SK-N-SH treated with all-trans-retinoic acid at 6 μM for 48 hours (cell line): ENCODE measurements at regions not wholly inside any gene's neighbourhood (a gene's known extent, or its start where the extent isn't known, plus 50 kb on each side); places are given as distances from the start of the nearest gene placed in this dataset.

Source experiments
- ATAC-seq: fragments of 200-7000 bp; cut with Tn5 transposase; 3 replicates; pipeline ENCODE4 v1.9.1; 2020; ENCODE audit warnings: mild to moderate bottlenecking, moderate library complexity
- ARNTL ChIP-seq: fragments of 450-650 bp; formaldehyde crosslinking; IDR thresholded peaks from 2 replicates; pipeline ENCODE4 v1.5.0; 2020; ENCODE audit warnings: low read depth, mild to moderate bottlenecking, moderate library complexity, borderline replicate concordance
- BACH2 ChIP-seq: fragments of 250-450 bp; sonication (Bioruptor Pico); IDR thresholded peaks from 2 replicates; pipeline ENCODE4 v1.9.0; 2021; ENCODE audit warnings: mild to moderate bottlenecking, borderline replicate concordance
- CREB5 ChIP-seq: fragments of 250-450 bp; sonication (Bioruptor Pico); IDR thresholded peaks from 2 replicates; pipeline ENCODE4 v1.5.1; 2020; ENCODE audit warnings: low read depth, mild to moderate bottlenecking, moderate library complexity
- CSDC2 ChIP-seq: fragments of 250-450 bp; sonication (Bioruptor Pico); IDR thresholded peaks from 2 replicates; pipeline ENCODE4 v1.5.0; 2020; ENCODE audit warnings: mild to moderate bottlenecking, moderate library complexity
- ESRRG ChIP-seq: fragments of 250-450 bp; sonication (Bioruptor Pico); IDR thresholded peaks from 2 replicates; pipeline ENCODE4 v1.6.1; 2021; ENCODE audit warnings: mild to moderate bottlenecking
- GLIS3 ChIP-seq: fragments of 250-450 bp; sonication (Bioruptor Pico); IDR thresholded peaks from 2 replicates; pipeline ENCODE4 v1.5.0; 2020; ENCODE audit warnings: mild to moderate bottlenecking, moderate library complexity
- ISL1 ChIP-seq: fragments of 250-450 bp; sonication (Bioruptor Pico); IDR thresholded peaks from 2 replicates; pipeline ENCODE4 v2.1.2; 2022; ENCODE audit warnings: mild to moderate bottlenecking, moderate library complexity
- OSR1 ChIP-seq: fragments of 250-450 bp; sonication (Bioruptor Pico); IDR thresholded peaks from 2 replicates; pipeline ENCODE4 v1.8.0; 2022; ENCODE audit warnings: moderate library complexity, mild to moderate bottlenecking, inconsistent platforms
- PATZ1 ChIP-seq: fragments of 250-450 bp; sonication (Bioruptor Pico); IDR thresholded peaks from 2 replicates; pipeline ENCODE4 v1.8.0; 2020; ENCODE audit warnings: mild to moderate bottlenecking, moderate library complexity, borderline replicate concordance
- PPARA ChIP-seq: fragments of 250-450 bp; sonication (Bioruptor Pico); IDR thresholded peaks from 2 replicates; pipeline ENCODE4 v1.5.0; 2020; ENCODE audit warnings: mild to moderate bottlenecking, borderline replicate concordance
- SNAI2 ChIP-seq: fragments of 250-450 bp; sonication (Bioruptor Pico); IDR thresholded peaks from 2 replicates; pipeline ENCODE4 v1.5.0; 2020; ENCODE audit warnings: mild to moderate bottlenecking, moderate library complexity
- TCF4 ChIP-seq: fragments of 250-450 bp; sonication (Bioruptor Pico); IDR thresholded peaks from 2 replicates; pipeline ENCODE4 v1.8.0; 2021; ENCODE audit warnings: mild to moderate bottlenecking, moderate library complexity, borderline replicate concordance
- TSHZ2 ChIP-seq: fragments of 250-450 bp; sonication (Bioruptor Pico); IDR thresholded peaks from 2 replicates; pipeline ENCODE4 v1.5.0; 2020; ENCODE audit warnings: mild to moderate bottlenecking, moderate library complexity
- ZC3H10 ChIP-seq: fragments of 250-450 bp; sonication (Bioruptor Pico); IDR thresholded peaks from 2 replicates; pipeline ENCODE4 v1.5.1; 2021; ENCODE audit warnings: mild to moderate bottlenecking, moderate library complexity
- ZFP3 ChIP-seq: fragments of 250-450 bp; sonication (Bioruptor Pico); IDR thresholded peaks from 2 replicates; pipeline ENCODE4 v1.5.0; 2020; ENCODE audit warnings: mild to moderate bottlenecking, moderate library complexity
- ZFP30 ChIP-seq: fragments of 450-650 bp; formaldehyde crosslinking; IDR thresholded peaks from 2 replicates; pipeline ENCODE4 v1.5.0; 2022; ENCODE audit warnings: mild to moderate bottlenecking, moderate library complexity
- ZNF565 ChIP-seq: fragments of 450-650 bp; formaldehyde crosslinking; conservative IDR thresholded peaks from 2 replicates; pipeline ENCODE4 v1.5.0; 2020; ENCODE audit warnings: low read depth, mild to moderate bottlenecking, moderate library complexity
- ZNF70 ChIP-seq: fragments of 450-650 bp; formaldehyde crosslinking; IDR thresholded peaks from 2 replicates; pipeline ENCODE4 v1.5.0; 2020; ENCODE audit warnings: mild to moderate bottlenecking, moderate library complexity
- ZNF8 ChIP-seq: fragments of 450-650 bp; formaldehyde crosslinking; IDR thresholded peaks from 2 replicates; pipeline ENCODE4 v1.5.0; 2020; ENCODE audit warnings: mild to moderate bottlenecking, moderate library complexity
- TF ChIP-seq, protein P1 (sequence below): fragments of 250-450 bp; sonication (Bioruptor Pico); IDR thresholded peaks from 2 replicates; pipeline ENCODE4 v1.5.1; 2021; ENCODE audit warnings: mild to moderate bottlenecking, moderate library complexity
- TF ChIP-seq, protein P2 (sequence below): fragments of 250-450 bp; sonication (Bioruptor Pico); IDR thresholded peaks from 2 replicates; pipeline ENCODE4 v1.8.0; 2021; ENCODE audit warnings: low read depth, mild to moderate bottlenecking, moderate library complexity, borderline replicate concordance

- no peak for ATAC-seq
- TF ChIP-seq TSHZ2 (CRISPR knock-in tag) = no peak
- no peak for TF ChIP-seq ISL1 (CRISPR knock-in tag)
- no peak for TF ChIP-seq TCF4 (CRISPR knock-in tag)
- no peak for TF ChIP-seq ARNTL
- TF ChIP-seq SNAI2 (CRISPR knock-in tag) = no peak
- TF ChIP-seq BACH2 (CRISPR knock-in tag) = no peak
- TF ChIP-seq ZFP30 (CRISPR knock-in tag) = no peak
- TF ChIP-seq ZNF70 (CRISPR knock-in tag) = no peak
- TF ChIP-seq, protein P1, sequence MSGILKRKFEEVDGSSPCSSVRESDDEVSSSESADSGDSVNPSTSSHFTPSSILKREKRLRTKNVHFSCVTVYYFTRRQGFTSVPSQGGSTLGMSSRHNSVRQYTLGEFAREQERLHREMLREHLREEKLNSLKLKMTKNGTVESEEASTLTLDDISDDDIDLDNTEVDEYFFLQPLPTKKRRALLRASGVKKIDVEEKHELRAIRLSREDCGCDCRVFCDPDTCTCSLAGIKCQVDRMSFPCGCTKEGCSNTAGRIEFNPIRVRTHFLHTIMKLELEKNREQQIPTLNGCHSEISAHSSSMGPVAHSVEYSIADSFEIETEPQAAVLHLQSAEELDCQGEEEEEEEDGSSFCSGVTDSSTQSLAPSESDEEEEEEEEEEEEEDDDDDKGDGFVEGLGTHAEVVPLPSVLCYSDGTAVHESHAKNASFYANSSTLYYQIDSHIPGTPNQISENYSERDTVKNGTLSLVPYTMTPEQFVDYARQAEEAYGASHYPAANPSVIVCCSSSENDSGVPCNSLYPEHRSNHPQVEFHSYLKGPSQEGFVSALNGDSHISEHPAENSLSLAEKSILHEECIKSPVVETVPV (CRISPR knock-in tag) = no peak
- TF ChIP-seq ZNF565 (CRISPR knock-in tag) = no peak
- TF ChIP-seq PPARA = no peak
- TF ChIP-seq CSDC2 (CRISPR knock-in tag) = no peak
- TF ChIP-seq ESRRG (CRISPR knock-in tag) = no peak
- no peak for TF ChIP-seq ZC3H10 (CRISPR knock-in tag)
- TF ChIP-seq ZNF8 (CRISPR knock-in tag) = no peak
- TF ChIP-seq PATZ1 (CRISPR knock-in tag) = no peak
These were observed 286.7 kb upstream of the PROK2 start for GRCh38 chr3:72071624-72072023.

GRCh38 chr3:72070005-72070404 lies 285.1 kb upstream of the PROK2 start:
- no peak for ATAC-seq

More at GRCh38 chr3:72070005-72070404, 285.1 kb upstream of the PROK2 start:
- no peak for TF ChIP-seq GLIS3 (CRISPR knock-in tag)
- TF ChIP-seq CSDC2 (CRISPR knock-in tag) = no peak
- no peak for TF ChIP-seq CREB5 (CRISPR knock-in tag)
- no peak for TF ChIP-seq ISL1 (CRISPR knock-in tag)
- no peak for TF ChIP-seq PPARA
- TF ChIP-seq ZC3H10 (CRISPR knock-in tag) = no peak
- no peak for TF ChIP-seq TCF4 (CRISPR knock-in tag)
- TF ChIP-seq, protein P2, sequence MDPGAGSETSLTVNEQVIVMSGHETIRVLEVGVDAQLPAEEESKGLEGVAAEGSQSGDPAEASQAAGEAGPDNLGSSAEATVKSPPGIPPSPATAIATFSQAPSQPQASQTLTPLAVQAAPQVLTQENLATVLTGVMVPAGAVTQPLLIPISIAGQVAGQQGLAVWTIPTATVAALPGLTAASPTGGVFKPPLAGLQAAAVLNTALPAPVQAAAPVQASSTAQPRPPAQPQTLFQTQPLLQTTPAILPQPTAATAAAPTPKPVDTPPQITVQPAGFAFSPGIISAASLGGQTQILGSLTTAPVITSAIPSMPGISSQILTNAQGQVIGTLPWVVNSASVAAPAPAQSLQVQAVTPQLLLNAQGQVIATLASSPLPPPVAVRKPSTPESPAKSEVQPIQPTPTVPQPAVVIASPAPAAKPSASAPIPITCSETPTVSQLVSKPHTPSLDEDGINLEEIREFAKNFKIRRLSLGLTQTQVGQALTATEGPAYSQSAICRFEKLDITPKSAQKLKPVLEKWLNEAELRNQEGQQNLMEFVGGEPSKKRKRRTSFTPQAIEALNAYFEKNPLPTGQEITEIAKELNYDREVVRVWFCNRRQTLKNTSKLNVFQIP (CRISPR knock-in tag) = no peak
- TF ChIP-seq BACH2 (CRISPR knock-in tag) = no peak
- TF ChIP-seq ZFP3 (CRISPR knock-in tag) = no peak
- no peak for TF ChIP-seq PATZ1 (CRISPR knock-in tag)
- TF ChIP-seq OSR1 = no peak
- TF ChIP-seq ZNF8 (CRISPR knock-in tag) = no peak
- no peak for TF ChIP-seq ESRRG (CRISPR knock-in tag)
- TF ChIP-seq, all 23 proteins: peak for 0
